ENCODE measurements at regions not wholly inside any gene's neighbourhood (a gene's known extent, or its start where the extent isn't known, plus 50 kb on each side); places are given as distances from the start of the nearest gene placed in this dataset.
A peak's percentile ranks its signal among the peaks of the same experiment; 100 is the strongest.

- TF ChIP-seq PAX5 (IDR thresholded peaks at IDR 0.05; ENCODE audit: borderline replicate concordance, low read depth, low read length) (no peak; the same call in 1 of the 2 replicates), RCOR1 (conservative IDR thresholded peaks at IDR 0.05; ENCODE audit: low read depth, low read length) (no peak), SMAD5 (IDR thresholded peaks at IDR 0.05; ENCODE audit: low read depth) (no peak), ZBTB4 (CRISPR knock-in tag; IDR thresholded peaks at IDR 0.05) (peak; percentile 94), DPF2 (IDR thresholded peaks at IDR 0.05) (0 out of 2 replicates have a peak, but pooled peaks have one; percentile 39), ZBTB33 (IDR thresholded peaks at IDR 0.05) (no peak), CHD2 (IDR thresholded peaks at IDR 0.05; ENCODE audit: borderline replicate concordance, low read depth, low read length) (no peak), NFIC (IDR thresholded peaks at IDR 0.05; ENCODE audit: low read depth, low read length) (peak; percentile 60; the same call in 1 of the 2 replicates), HDAC2 (IDR thresholded peaks at IDR 0.05) (no peak), ZNF274 (IDR thresholded peaks at IDR 0.05; ENCODE audit: insufficient read depth, insufficient read length) (no peak), ZNF384 (IDR thresholded peaks at IDR 0.05; ENCODE audit: borderline replicate concordance, low read depth, low read length) (no peak), NRF1 (conservative IDR thresholded peaks at IDR 0.05; ENCODE audit: low read depth, low read length) (no peak), IKZF1 (conservative IDR thresholded peaks at IDR 0.05) (peak; percentile 91), CHD4 (IDR thresholded peaks at IDR 0.05) (no peak), PKNOX1 (IDR thresholded peaks at IDR 0.05) (no peak), IRF5 (IDR thresholded peaks at IDR 0.05; ENCODE audit: borderline replicate concordance) (no peak), FOXK2 (IDR thresholded peaks at IDR 0.05) (no peak), CUX1 (IDR thresholded peaks at IDR 0.05; ENCODE audit: insufficient replicate concordance, low read depth, low read length) (no peak)
Measured at GRCh38 chr2:207334624-207335371, 169.1 kb upstream of the KLF7 start (continued).

All from GM12878 (cell line).